Mammary epithelial cell (primary cell): ENCODE measurements at regions not wholly inside any gene's neighbourhood (a gene's known extent, or its start where the extent isn't known, plus 50 kb on each side); places are given as distances from the start of the nearest gene placed in this dataset.

ENCODE experiments used
- CTCF ChIP-seq, 2 donors: IDR thresholded peaks in 1 of 2; conservative IDR thresholded peaks in 1 of 2; 2 replicates each; pipeline ENCODE4 v1.5.1; 2011 to 2012; ENCODE audit warnings: inconsistent platforms in 2 of 2, low read length in 2 of 2, mild to moderate bottlenecking in 2 of 2, control low read depth in 1 of 2, low read depth in 1 of 2; ENCODE audit not compliant: insufficient read depth in 1 of 2; ENCODE audit errors: extremely low read depth in 1 of 2
- EZH2 ChIP-seq: IDR thresholded peaks from 2 replicates; pipeline ENCODE4 v1.6.1; 2012; ENCODE audit warnings: low read length, inconsistent platforms, borderline replicate concordance

- no peak for TF ChIP-seq CTCF (conservative IDR thresholded peaks at IDR 0.05 in 1 of 2, IDR thresholded peaks at IDR 0.05 in 1 of 2; ENCODE audit: extremely low read depth in 1 of 2, insufficient read depth in 1 of 2, low read depth in 1 of 2, low read length in 2 of 2)
- TF ChIP-seq EZH2: no peak
Observed at GRCh38 chrX:137233478-137233877, 199.7 kb upstream of the GPR101 start.
